IMR-90 (cell line): ENCODE measurements at regions not wholly inside any gene's neighbourhood (a gene's known extent, or its start where the extent isn't known, plus 50 kb on each side); places are given as distances from the start of the nearest gene placed in this dataset.

Experiments
- ATAC-seq: fragments of 200-7000 bp; cut with Tn5 transposase; 2 replicates; pipeline ENCODE4 v1.9.1; 2020; ENCODE audit warnings: low read depth, mild to moderate bottlenecking, moderate library complexity
- BruUV-seq: library from RNA; stranded (reverse); fragments of 400-500 nt; replicated peaks from 2 replicates; lab custom pipeline; 2021; lab: Mats Ljungman, UMichigan
- CTCF ChIA-PET: fragments of 300-600 bp; formaldehyde crosslinking; extraction: SDS; loops from one replicate; lab custom pipeline; 2021; ENCODE audit warnings: antibody characterized with exemption; lab: Yijun Ruan, JAX
- POLR2A ChIA-PET: fragments of 300-600 bp; sonication (Branson Sonifier 250); formaldehyde crosslinking; loops from one replicate; lab custom pipeline; 2022; ENCODE audit warnings: antibody characterized with exemption; ENCODE audit not compliant: unreplicated experiment; lab: Charles Lee
- DNase-seq: peaks from one replicate; pipeline ENCODE4 v3.0.0; 2013
- H2AFZ ChIP-seq: replicated peaks from 2 replicates; pipeline ENCODE3; 2013; ENCODE audit warnings: low read length, mild to moderate bottlenecking; ENCODE audit not compliant: poor library complexity
- H2AK5ac ChIP-seq: 2 replicates; pipeline ENCODE4 v1.6.1; 2013; ENCODE audit warnings: low read depth, low read length, inconsistent platforms
- H2AK9ac ChIP-seq: replicated peaks from 2 replicates; pipeline ENCODE3; 2013; ENCODE audit warnings: mild to moderate bottlenecking, low read depth, low read length, moderate library complexity; ENCODE audit not compliant: poor library complexity
- H2BK120ac ChIP-seq: 2 replicates; pipeline ENCODE4 v1.6.1; 2013; ENCODE audit warnings: low read depth, low read length, inconsistent platforms
- H2BK15ac ChIP-seq: 3 replicates; pipeline ENCODE4 v1.6.1; 2013; ENCODE audit warnings: low read depth, low read length, inconsistent platforms
- H2BK20ac ChIP-seq: 2 replicates; pipeline ENCODE4 v1.6.1; 2013; ENCODE audit warnings: low read depth, mild to moderate bottlenecking, inconsistent platforms, low read length, moderate library complexity
- H2BK5ac ChIP-seq: 2 replicates; pipeline ENCODE4 v1.6.1; 2013; ENCODE audit warnings: mild to moderate bottlenecking, low read depth, low read length, inconsistent platforms; ENCODE audit not compliant: poor library complexity, severe bottlenecking
- H3K14ac ChIP-seq: replicated peaks from 2 replicates; pipeline ENCODE4 v1.6.1; 2013; ENCODE audit warnings: low read depth, low read length, inconsistent platforms
- H3K18ac ChIP-seq: 2 replicates; pipeline ENCODE4 v1.6.1; 2013; ENCODE audit warnings: low read depth, low read length, control low read depth
- H3K23ac ChIP-seq: 2 replicates; pipeline ENCODE4 v1.6.1; 2013; ENCODE audit warnings: low read depth, low read length, inconsistent platforms
- H3K27ac ChIP-seq: 2 replicates; pipeline ENCODE4 v1.5.1; 2013; ENCODE audit warnings: mild to moderate bottlenecking, control low read depth, low read length; ENCODE audit not compliant: insufficient read depth
- H3K27me3 ChIP-seq: 2 replicates; pipeline ENCODE4 v1.6.1; 2013; ENCODE audit warnings: low read length; ENCODE audit not compliant: control insufficient read depth, insufficient read depth
- H3K36me3 ChIP-seq: 2 replicates; pipeline ENCODE4 v1.6.1; 2013; ENCODE audit warnings: low read length, mixed read lengths; ENCODE audit not compliant: control insufficient read depth, insufficient read depth
- H3K4ac ChIP-seq: 2 replicates; pipeline ENCODE4 v1.6.1; 2013; ENCODE audit warnings: low read depth, low read length, inconsistent platforms
- H3K4me1 ChIP-seq: 2 replicates; pipeline ENCODE4 v1.6.1; 2013; ENCODE audit warnings: low read length, mixed read lengths; ENCODE audit not compliant: control insufficient read depth, insufficient read depth
- H3K4me2 ChIP-seq: 2 replicates; pipeline ENCODE4 v1.6.1; 2013; ENCODE audit warnings: low read depth, mild to moderate bottlenecking, control low read depth, low read length, moderate library complexity
- H3K4me3 ChIP-seq: 2 replicates; pipeline ENCODE4 v1.5.1; 2013; ENCODE audit warnings: low read depth, mild to moderate bottlenecking, control low read depth, low read length, moderate library complexity; ENCODE audit not compliant: insufficient read depth
- H3K56ac ChIP-seq: 2 replicates; pipeline ENCODE4 v1.6.1; 2013; ENCODE audit warnings: low read length, inconsistent platforms; ENCODE audit not compliant: insufficient read depth; ENCODE audit errors: extremely low read depth
- H3K79me1 ChIP-seq, 2 experiments: 2 replicates each; pipeline ENCODE4 v1.6.1; 2013; ENCODE audit warnings: low read length in 2 of 2, inconsistent platforms in 1 of 2, low read depth in 1 of 2
- H3K9ac ChIP-seq: 2 replicates; pipeline ENCODE4 v1.6.1; 2013; ENCODE audit warnings: low read depth, low read length, control low read depth
- H3K9me1 ChIP-seq: 2 replicates; pipeline ENCODE4 v1.6.1; 2013; ENCODE audit warnings: low read length, inconsistent platforms; ENCODE audit not compliant: insufficient read depth
- H3K9me3 ChIP-seq: 2 replicates; pipeline ENCODE4 v1.6.1; 2013; ENCODE audit warnings: low read length; ENCODE audit not compliant: control insufficient read depth, insufficient read depth
- H4K20me1 ChIP-seq: 2 replicates; pipeline ENCODE4 v1.6.1; 2013; ENCODE audit warnings: low read length, inconsistent platforms; ENCODE audit not compliant: insufficient read depth
- H4K5ac ChIP-seq: 2 replicates; pipeline ENCODE4 v1.6.1; 2013; ENCODE audit warnings: mild to moderate bottlenecking, low read depth, low read length, control low read depth
- H4K8ac ChIP-seq, 2 experiments: 2 replicates each; pipeline ENCODE4 v1.6.1; 2013; ENCODE audit warnings: low read depth in 2 of 2, low read length in 2 of 2, control low read depth in 1 of 2, inconsistent platforms in 1 of 2
- H4K91ac ChIP-seq: 2 replicates; pipeline ENCODE4 v1.6.1; 2013; ENCODE audit warnings: low read depth, low read length, inconsistent platforms; ENCODE audit not compliant: insufficient read depth
- BHLHE40 ChIP-seq: fragments of 150-350 bp; IDR thresholded peaks from 2 replicates; pipeline ENCODE4 v1.6.1; 2016; ENCODE audit warnings: mild to moderate bottlenecking, low read depth, low read length
- CEBPB ChIP-seq: IDR thresholded peaks from 2 replicates; pipeline ENCODE4 v1.6.1; 2012; ENCODE audit warnings: low read depth, low read length, improper control_type of control experiment
- CHD1 ChIP-seq: IDR thresholded peaks from 2 replicates; pipeline ENCODE4 v1.6.1; 2012; ENCODE audit warnings: low read depth, low read length, improper control_type of control experiment
- CTCF ChIP-seq: conservative IDR thresholded peaks from 2 replicates; pipeline ENCODE4 v1.5.1; 2012; ENCODE audit warnings: mild to moderate bottlenecking, low read depth, low read length, improper control_type of control experiment
- FOS ChIP-seq: fragments of 150-350 bp; IDR thresholded peaks from 2 replicates; pipeline ENCODE4 v1.6.1; 2016; ENCODE audit warnings: low read depth, low read length
- MAFK ChIP-seq: IDR thresholded peaks from 2 replicates; pipeline ENCODE4 v1.6.1; 2012; ENCODE audit warnings: low read depth, low read length, improper control_type of control experiment
- MAZ ChIP-seq: IDR thresholded peaks from 2 replicates; pipeline ENCODE4 v1.6.1; 2012; ENCODE audit warnings: low read depth, mild to moderate bottlenecking, low read length, improper control_type of control experiment, moderate library complexity, borderline replicate concordance
- MXI1 ChIP-seq: IDR thresholded peaks from 2 replicates; pipeline ENCODE4 v1.6.1; 2012; ENCODE audit warnings: low read depth, mild to moderate bottlenecking, low read length, moderate library complexity, borderline replicate concordance
- NFE2L2 ChIP-seq: fragments of 150-350 bp; IDR thresholded peaks from 2 replicates; pipeline ENCODE4 v1.6.1; 2016; ENCODE audit warnings: low read depth, mild to moderate bottlenecking, low read length
- RCOR1 ChIP-seq: IDR thresholded peaks from 2 replicates; pipeline ENCODE4 v1.6.1; 2012; ENCODE audit warnings: mild to moderate bottlenecking, low read length, improper control_type of control experiment; ENCODE audit not compliant: insufficient replicate concordance
- WGBS, 2 experiments: methylation state at CpG; one replicate each; pipeline versions ENCODE4 v1.1.5 to v1.1.7; 2013; ENCODE audit warnings: missing lambda C conversion rate in 2 of 2; ENCODE audit not compliant: insufficient read length in 1 of 2; ENCODE audit errors: extremely low coverage in 2 of 2; 5-methylcytosine and 5-hydroxymethylcytosine counted together
- dilution Hi-C: fragments of 300-500 bp; cut with HindIII; formaldehyde crosslinking; loops from one replicate; pipeline ENCODE4 v1.14.3; 2018; ENCODE audit warnings: low sequenced_read_pairs; ENCODE audit not compliant: unreplicated experiment
- in situ Hi-C: fragments of 300-500 bp; cut with MboI; formaldehyde crosslinking; loops from 3 replicates; pipeline ENCODE4 v1.14.3; 2019; ENCODE audit warnings: low sequenced_read_pairs, inconsistent platforms, mixed read lengths
- intact Hi-C: fragments of 100-400 bp; cut with micrococcal nuclease; formaldehyde crosslinking; loops from 2 replicates; pipeline ENCODE4 v1.10.0; 2022
- TF ChIP-seq, protein P1 (sequence below): fragments of 150-350 bp; IDR thresholded peaks from 2 replicates; pipeline ENCODE4 v1.6.1; 2016; ENCODE audit warnings: low read depth, mild to moderate bottlenecking, low read length, moderate library complexity, borderline replicate concordance

- no peak overlapping the region for H3K9ac ChIP-seq
- no peaks in the 10 kb centered on the region for H3K27me3 ChIP-seq
- no peak overlapping the region for H2BK15ac ChIP-seq
- no peak overlapping the region for H2BK5ac ChIP-seq
- H3K23ac ChIP-seq, result no peak overlapping the region
- no CpG with 5 or more reads among the region's 5 CpGs for WGBS, 2 experiments
- in situ Hi-C loops, result loop anchor here (5.0 to 25.0 kb wide), 2 partner anchors 563 to 1003 kb away; no protein-coding TSS in a partner anchor
- CTCF ChIA-PET, result interaction anchor here (1.0 to 1.1 kb wide), 3 partner anchors 58 to 106 kb away, joined by 3 read pairs; no protein-coding TSS in a partner anchor
- no peak overlapping the region for H3K27ac ChIP-seq
- H3K4me3 ChIP-seq, result no peak overlapping the region
- ATAC-seq, result no peak
- H3K18ac ChIP-seq, result no peak overlapping the region
- no peak overlapping the region for H2AFZ ChIP-seq
- no peak overlapping the region for H2AK5ac ChIP-seq
- no peak overlapping the region for H3K4ac ChIP-seq
- no peaks in the 10 kb centered on the region for H4K20me1 ChIP-seq
- no peak overlapping the region for H2BK20ac ChIP-seq
- no TSS peak for BruUV-seq
- no peaks in the 10 kb centered on the region for H3K79me1 ChIP-seq
- H2BK120ac ChIP-seq, result no peak overlapping the region
- no peak overlapping the region for H3K56ac ChIP-seq
- no peak for DNase-seq
- H4K8ac ChIP-seq, result no peak overlapping the region
- H2AK9ac ChIP-seq, result no peak overlapping the region
- H3K9me1 ChIP-seq, result no peaks in the 10 kb centered on the region
- 0 out of 2 replicates have a peak overlapping the region, but pooled peaks have one; percentile 4 for H3K14ac ChIP-seq
- H3K9me3 ChIP-seq, result no peaks in the 10 kb centered on the region
- no peak overlapping the region for H3K4me2 ChIP-seq
- dilution Hi-C loops, result no loop called here
- POLR2A ChIA-PET, result no interaction called here
- no peaks in the 10 kb centered on the region for H3K4me1 ChIP-seq
- intact Hi-C loops, result loop anchor here (10.0 kb wide), 1 partner anchor 606 kb away; no protein-coding TSS in a partner anchor
- H4K91ac ChIP-seq, result no peak overlapping the region
- no peaks in the 10 kb centered on the region for H3K36me3 ChIP-seq
- H4K5ac ChIP-seq, result no peak overlapping the region
- TF ChIP-seq FOS, result no peak
- TF ChIP-seq CEBPB, result no peak
- no peak for TF ChIP-seq MAFK
- no peak for TF ChIP-seq CTCF
- no peak for TF ChIP-seq CHD1
- TF ChIP-seq NFE2L2, result no peak
- no peak for TF ChIP-seq MXI1
- no peak for TF ChIP-seq RCOR1
- TF ChIP-seq MAZ, result no peak
- TF ChIP-seq, protein P1, sequence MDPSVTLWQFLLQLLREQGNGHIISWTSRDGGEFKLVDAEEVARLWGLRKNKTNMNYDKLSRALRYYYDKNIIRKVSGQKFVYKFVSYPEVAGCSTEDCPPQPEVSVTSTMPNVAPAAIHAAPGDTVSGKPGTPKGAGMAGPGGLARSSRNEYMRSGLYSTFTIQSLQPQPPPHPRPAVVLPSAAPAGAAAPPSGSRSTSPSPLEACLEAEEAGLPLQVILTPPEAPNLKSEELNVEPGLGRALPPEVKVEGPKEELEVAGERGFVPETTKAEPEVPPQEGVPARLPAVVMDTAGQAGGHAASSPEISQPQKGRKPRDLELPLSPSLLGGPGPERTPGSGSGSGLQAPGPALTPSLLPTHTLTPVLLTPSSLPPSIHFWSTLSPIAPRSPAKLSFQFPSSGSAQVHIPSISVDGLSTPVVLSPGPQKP, result no peak
- no peak for TF ChIP-seq BHLHE40
Measured at GRCh38 chr5:67248703-67249589, 52.3 kb upstream of the CD180 start.
